OCI-LY7 (cell line): ENCODE measurements at regions not wholly inside any gene's neighbourhood (a gene's known extent, or its start where the extent isn't known, plus 50 kb on each side); places are given as distances from the start of the nearest gene placed in this dataset.

Experiments
- EZH2phosphoT487 ChIP-seq: fragments of 200-600 bp; sonication (generic); IDR thresholded peaks from 2 replicates; pipeline ENCODE4 v1.6.1; 2018; ENCODE audit warnings: low read depth, borderline replicate concordance, mild to moderate bottlenecking, mixed run types, antibody characterized with exemption, low read length, moderate library complexity, mixed read lengths
- TF ChIP-seq, protein P1 (sequence below): fragments of 200-600 bp; sonication (generic); conservative IDR thresholded peaks from 2 replicates; pipeline ENCODE4 v1.5.1; 2014; ENCODE audit warnings: mild to moderate bottlenecking, antibody characterized with exemption, low read length, moderate library complexity, mixed read lengths

DNA sequence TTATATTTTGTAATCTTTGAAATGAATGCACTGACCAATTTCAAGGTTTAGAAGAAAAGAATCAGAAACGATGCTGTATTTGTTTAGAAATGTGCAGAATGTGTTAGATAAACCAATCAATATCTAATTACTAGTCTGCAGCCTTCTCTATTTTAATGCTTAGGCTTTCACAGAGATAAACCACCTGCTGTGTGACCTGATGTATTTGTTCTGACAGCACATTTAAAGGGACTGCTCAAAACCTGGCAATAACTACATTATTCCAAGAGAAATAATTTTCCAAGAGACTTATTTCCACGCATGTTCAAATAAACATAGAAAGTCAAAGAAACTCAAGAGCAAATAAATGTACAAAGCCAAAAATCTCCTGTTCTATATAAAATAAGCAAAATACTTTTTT, 641.6 kb upstream of the PCDH20 start:
- TF ChIP-seq, protein P1, sequence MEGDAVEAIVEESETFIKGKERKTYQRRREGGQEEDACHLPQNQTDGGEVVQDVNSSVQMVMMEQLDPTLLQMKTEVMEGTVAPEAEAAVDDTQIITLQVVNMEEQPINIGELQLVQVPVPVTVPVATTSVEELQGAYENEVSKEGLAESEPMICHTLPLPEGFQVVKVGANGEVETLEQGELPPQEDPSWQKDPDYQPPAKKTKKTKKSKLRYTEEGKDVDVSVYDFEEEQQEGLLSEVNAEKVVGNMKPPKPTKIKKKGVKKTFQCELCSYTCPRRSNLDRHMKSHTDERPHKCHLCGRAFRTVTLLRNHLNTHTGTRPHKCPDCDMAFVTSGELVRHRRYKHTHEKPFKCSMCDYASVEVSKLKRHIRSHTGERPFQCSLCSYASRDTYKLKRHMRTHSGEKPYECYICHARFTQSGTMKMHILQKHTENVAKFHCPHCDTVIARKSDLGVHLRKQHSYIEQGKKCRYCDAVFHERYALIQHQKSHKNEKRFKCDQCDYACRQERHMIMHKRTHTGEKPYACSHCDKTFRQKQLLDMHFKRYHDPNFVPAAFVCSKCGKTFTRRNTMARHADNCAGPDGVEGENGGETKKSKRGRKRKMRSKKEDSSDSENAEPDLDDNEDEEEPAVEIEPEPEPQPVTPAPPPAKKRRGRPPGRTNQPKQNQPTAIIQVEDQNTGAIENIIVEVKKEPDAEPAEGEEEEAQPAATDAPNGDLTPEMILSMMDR: no peak
- no peak for TF ChIP-seq EZH2phosphoT487
